Brain pericyte (primary cell): ENCODE measurements at regions not wholly inside any gene's neighbourhood (a gene's known extent, or its start where the extent isn't known, plus 50 kb on each side); places are given as distances from the start of the nearest gene placed in this dataset.

Source experiments
- DNase-seq: peaks from one replicate; pipeline ENCODE4 v3.0.0-alpha.2; 2012; ENCODE audit warnings: low read depth, low spot score

DNA sequence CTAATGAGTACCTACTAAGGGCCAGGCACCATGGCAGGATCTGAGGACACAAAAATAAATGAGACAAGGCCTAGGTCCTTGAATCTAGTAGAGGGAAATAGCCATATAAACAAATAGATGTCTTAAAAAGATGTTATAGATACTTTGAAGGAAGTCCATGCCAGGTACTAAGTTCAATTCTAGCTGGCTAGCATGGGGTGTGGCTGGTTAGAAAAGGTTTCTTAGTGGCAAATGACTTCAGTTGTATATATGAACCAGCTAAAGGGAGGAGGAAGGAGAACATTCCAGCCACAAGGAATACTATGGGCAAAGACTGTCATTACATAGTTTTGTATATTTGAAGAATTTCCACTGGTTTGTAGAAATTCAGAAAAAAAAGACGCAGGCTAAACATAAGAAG, 133.6 kb upstream of the BMP4 start:
- no peak for DNase-seq

DNA sequence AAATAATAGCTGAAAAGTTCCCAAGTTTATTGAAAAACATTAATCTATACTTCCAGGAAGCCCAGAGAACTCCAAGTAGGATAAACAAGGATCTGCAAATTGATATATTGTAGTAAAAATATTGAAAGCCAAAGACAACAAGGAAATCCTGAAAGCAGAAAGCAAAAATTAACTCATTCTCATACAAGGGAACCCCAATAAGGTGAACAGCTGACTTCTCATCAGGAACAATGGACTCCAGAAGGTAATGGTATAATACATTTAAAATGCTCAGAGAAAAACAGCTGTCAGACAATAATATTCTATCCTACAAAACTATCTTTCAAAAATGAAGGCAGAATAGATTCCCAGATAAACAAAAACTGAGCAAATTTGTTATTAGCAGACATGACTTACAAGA, 138.1 kb upstream of the BMP4 start:
- no peak for DNase-seq

DNA sequence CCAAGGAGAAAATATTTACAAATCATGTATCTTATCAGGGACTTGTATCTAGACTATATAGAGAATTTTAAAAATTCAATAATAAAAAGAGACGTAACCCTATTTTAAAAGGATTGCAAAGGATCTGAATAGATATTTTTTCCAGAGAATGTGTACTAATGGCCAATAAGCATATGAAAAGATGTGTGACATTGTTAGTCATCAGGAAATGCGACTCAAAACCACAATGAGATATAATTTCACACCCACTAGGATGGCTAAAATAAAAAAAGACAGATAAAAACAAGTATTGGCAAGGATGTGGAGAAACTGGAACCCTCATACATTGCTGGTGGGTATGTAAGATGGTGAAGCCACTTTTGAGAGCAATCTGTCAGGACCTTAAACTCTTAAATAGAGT, 141.9 kb upstream of the BMP4 start:
- no peak for DNase-seq

DNA sequence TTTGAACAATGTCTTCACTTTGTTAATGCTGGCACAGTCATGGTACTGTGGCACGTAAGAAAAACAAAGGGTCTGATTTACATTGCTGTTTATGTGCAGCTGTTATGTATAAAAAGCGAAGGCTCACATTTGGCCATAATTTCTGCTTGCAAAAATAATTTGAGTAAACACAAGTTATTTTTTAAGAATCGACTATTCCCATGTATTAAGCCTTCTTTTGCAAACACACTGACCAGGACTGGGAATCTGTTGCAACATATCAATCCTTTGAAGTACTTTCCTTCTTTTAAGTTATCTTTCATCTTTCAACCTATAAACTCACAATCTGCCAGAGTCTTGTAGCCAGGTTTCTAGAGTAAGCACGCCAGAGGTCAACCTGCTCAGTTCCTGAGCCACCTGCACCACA, 145.4 kb upstream of the BMP4 start:
- DNase-seq = no peak

DNA sequence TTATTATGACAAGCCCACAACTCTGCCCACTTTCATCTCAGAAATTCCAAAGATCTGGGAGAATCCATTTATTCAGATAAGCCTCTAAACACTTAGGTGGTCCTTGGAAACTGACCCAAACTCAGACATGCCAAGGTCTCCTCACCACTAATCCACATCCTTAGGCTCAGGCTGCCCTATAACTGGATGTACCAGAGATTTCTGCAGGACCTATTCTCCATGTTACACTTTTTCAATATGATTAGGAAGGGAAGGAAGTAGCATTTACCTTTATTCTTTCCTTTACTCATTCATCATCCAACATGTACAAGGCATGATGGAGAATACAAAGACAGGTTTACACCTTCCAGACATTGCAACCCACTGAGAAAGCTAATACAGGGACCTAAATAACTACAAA, 145.9 kb upstream of the BMP4 start:
- DNase-seq = no peak

DNA sequence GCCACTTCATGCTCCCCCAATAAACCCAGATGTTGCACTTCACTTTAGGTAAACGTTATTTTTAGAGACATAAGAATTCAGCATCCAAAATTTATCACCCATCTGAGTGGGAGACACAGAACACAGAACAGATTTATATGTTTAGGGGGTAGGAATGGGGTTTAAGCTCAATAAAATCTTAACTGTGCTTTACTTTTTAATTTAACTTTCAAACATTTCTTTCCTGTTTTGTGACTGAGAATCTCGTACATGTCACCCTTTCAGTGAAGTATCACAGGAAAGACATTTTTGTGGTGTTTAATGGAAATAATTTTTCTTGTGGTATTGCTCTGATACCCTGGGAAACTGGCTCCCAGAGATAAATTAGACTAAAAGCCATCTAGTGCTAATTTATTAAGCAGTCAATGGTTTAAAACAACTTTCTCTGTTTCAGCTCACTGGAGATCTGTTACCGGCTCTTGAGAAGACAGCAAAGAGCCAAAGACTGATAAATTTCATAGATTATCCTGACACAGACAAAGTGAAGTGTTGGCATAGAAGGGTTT, 148.0 kb upstream of the BMP4 start:
- DNase-seq = no peak

DNA sequence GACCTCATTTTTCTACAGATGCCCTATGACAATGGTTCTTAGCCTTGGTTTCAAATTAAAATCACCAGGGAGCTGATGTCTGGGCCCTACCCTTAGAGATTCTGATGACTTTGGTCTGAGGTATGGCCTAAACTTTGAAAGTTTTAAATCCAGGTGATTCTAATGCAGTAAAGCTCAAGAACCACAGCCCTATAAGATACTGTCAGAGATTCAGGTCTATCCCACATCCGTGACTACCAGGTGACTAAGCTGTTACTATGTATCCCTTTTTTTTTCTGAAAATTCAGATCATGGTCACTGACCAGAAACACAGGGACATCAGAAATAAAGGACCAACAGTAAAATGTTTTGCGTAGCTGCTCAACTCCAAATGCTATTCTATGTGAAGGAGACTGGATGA, 148.8 kb upstream of the BMP4 start:
- DNase-seq = no peak

DNA sequence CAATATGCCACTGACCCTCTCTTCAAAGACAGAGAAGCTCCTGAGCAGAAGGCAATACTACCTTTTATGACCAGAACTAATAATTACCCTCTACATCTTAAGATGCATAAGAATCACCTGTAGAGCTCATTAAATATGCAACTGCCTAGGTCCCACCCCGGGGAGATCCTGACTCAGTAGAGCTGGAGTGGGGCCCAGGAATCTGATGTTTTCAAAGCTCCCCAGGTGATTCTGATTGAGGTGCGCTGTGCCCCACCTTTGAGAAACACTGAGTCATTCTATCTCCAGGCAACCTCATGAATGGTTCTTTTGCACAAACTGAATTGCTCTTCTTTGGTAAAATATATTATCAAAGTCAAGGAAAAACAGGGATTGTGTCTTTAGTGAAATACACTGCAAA, 149.3 kb upstream of the BMP4 start:
- no peak for DNase-seq

DNA sequence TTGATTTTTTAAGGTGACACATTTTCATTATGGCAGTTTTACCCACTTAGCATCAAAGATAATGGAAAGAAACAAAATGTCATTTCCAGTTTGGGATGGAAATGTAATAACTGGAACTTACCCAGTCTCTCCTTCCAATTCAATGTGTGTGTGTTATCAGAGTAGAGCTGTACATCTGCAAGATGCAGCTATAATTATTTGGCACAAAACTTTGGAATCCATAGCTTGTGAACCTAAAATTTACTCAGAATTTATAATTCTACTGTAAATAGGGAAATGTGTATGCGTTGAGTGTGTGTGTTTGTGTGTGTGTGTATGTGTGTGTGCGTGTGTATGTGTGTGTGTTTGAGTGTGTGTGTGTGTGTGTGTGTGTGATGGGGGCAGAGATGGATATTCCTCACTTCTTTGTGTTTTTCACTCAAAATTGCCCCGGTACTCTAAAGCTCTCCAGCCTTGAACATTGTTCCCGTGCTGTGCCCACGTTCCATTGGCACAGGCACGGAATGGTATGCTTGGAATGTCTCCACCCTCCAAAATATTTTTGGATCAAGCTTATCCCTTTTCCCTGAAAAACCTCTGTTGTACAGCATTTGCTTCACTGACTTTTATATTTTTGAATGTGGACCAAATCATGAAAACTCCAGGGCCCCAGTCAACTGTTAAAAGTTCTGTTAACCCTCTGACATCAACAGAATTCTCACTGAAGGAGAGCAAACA, 150.2 kb upstream of the BMP4 start:
- no peak for DNase-seq

DNA sequence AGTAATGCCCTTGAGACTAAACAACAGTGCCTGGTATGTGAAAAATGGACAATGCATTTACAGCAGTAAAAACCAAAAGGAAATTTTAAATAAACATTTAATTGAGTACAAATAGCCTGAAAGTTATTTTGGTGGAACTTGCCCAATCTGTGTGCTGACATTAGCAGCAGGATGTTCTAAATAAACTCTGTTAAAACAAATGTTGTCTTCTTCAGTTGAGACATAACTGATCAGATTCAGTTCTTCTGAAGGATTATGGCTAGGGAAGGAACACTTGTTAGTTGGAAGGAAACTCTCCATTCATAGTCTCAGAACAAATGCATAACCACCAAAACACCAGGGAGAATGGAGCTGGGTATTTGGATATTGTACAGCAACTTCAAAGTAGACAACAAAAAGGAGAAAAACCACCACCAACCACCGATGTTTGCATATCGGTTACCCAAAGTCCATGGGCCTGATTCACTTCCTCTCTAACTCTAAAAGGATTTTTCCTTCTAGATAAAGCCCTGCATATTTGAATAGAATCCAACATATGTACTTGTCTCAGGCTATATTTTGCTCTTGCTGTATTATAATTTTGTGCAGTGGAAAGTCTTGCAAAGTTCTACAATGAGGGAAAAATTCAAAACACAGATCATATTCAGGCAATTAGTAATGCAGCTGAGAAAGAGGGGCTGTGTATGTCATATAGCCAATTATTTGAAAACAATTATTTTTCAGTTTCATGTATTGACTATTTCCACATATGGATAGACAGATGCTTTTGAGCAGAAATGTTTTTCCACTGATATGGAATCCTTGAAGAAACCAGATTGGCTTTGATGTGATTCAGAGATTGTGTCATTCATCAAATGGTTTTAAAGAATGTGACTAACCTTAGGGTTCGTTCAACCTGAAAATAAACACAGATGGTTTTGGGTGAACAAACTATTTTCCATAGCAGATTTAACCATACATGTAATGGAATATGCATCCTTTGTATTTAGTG, 152.2 kb upstream of the BMP4 start:
- DNase-seq = peak; percentile 5

DNA sequence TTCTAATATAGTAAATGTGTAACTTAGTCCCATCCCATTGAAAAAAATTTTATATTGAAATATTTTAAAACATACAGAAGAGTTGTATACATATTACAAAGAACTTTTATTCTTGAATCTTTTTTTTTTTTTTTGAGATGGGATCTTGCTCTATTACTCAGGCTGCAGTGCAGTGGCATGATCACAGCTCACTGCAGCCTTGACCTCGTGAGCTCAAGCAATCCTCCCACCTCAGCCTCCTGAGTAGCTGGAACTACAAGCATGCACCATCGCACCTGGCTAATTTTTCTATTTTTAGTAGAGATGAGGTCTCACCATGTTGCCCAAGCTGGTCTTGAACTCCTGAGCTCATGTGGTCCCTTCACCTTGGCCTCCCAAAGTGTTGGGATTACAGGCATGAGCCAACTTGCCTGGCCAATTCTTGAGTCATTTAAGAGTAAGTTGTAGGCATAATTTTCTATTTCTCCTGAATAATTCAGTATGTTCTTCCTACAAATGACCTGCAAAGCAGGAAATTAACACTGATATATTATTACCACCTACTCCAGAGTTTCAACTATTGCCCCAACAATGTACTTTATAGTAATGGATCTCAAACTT, 153.0 kb upstream of the BMP4 start:
- DNase-seq = no peak

DNA sequence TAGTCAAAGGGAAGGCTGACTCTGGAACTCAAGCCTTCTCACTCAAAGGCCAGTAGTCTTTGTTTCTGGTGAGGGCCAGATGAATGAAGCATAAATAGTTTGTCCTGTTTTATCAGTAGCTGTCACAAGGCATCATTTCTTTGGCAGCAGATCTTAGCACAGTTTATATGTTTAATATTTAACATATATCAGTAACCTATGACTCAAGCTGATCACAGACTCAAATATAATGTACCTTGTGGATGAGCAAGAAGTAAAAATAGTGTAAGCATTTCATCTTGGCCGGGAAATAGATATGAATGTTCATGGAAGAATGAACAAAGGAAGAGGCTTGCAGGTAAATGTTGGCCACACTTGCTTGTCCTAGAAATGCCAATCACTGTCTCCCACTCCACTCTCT, 158.3 kb upstream of the BMP4 start:
- DNase-seq = no peak

DNA sequence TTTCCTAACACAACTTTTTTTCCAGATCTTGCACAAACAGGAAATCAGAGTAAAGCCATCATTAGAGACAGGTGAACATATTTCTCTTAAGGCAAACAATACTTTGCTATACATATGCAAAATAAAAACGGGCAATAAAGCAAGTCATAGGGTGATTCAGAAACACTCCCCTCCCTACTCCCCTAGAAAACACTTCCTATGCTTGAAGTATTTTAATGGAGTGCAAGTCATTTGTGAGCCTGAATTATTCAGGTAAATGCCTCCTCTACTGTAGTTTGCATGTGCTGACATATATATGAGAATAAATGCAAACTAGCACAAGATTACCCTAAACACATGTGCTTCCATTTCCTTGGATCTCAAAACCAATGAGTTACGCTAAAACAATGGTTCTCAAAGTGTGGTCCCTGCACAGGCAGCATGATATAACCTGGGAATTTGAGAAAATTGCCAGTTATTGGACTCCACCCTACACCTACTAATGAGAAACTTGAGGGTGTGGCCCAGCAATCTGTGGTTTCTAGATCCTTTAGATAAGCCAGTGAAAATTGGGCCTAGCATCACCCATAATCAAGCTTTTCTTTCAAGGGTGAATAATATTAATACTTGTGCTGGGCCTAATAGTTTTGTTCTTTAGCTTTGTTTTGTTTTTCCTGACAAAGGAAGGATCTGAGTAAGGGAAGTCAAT, 159.7 kb upstream of the BMP4 start:
- no peak for DNase-seq

DNA sequence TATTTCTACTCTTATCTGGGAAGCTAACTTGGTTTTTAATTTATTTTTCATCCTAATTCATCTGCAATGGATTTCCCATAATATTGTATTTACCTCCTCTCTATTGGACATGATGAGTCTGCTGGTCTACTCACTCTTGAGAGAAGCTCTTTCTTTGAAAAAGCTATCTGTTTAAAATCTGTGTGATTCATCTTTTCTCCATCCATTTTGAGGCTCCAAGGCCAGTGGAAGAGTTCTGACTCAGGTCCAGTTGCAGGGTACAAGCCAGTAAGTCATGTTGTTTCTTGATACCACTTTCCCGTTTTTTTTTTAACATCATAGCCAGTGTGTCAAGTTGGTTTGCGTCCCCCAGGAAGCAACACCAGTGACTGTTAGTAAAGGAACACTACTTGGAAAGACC, 160.3 kb upstream of the BMP4 start:
- no peak for DNase-seq

DNA sequence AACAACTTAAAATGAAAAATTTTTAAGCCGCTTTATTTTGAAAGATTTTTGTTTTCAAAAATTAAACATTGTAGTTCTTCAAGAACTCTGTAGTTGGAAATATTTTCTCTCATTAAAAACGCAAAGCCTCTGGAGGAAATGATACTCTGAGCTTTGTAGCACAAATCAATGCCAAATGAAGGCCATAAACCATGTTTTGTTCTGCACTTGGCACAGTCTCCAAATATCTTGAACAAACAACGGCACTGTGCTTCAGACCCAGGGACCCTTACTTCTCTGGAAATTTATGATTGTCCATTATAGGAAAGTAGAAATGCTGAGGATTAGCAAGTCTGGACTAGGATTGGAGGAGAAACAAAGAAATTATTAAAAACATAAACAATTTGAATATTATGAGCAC, 160.8 kb upstream of the BMP4 start:
- DNase-seq = no peak

DNA sequence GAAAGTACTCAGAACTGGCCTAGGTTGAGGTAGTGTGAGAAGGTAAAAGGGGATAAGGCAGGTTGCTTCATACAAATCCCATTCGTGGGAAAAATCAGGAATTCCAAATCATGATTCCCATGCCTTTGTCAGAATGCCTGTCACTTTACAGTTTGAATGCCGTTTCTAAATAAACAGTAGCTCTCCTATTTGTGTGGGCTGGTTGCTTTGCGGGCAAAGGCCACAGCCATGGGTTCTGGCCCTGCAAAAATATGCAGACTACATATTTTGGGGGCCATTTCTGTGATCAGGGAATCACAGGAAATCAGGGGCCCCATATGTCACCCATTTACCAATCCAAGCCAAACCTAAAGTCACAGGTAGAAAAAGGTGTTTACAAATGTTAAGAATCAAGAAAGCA, 161.3 kb upstream of the BMP4 start:
- DNase-seq = no peak

DNA sequence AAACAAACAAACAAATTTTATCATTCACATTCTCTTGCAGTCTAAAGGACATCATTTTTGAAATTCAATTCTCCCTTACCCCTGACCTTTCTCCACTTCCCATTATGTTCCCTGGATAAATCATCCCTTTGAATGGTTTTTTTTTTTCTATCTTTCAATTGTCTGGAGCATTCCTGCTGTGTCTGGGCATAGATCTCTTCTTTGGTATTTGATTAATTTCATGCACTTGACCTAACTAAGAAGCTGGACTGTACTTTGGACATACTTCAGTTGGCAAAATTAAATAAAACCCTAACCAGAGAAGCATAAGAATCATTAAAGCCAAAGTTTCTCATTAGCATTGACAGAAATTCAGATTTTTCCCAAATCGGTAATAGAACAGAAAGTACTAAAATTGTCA, 163.6 kb upstream of the BMP4 start:
- DNase-seq = no peak

DNA sequence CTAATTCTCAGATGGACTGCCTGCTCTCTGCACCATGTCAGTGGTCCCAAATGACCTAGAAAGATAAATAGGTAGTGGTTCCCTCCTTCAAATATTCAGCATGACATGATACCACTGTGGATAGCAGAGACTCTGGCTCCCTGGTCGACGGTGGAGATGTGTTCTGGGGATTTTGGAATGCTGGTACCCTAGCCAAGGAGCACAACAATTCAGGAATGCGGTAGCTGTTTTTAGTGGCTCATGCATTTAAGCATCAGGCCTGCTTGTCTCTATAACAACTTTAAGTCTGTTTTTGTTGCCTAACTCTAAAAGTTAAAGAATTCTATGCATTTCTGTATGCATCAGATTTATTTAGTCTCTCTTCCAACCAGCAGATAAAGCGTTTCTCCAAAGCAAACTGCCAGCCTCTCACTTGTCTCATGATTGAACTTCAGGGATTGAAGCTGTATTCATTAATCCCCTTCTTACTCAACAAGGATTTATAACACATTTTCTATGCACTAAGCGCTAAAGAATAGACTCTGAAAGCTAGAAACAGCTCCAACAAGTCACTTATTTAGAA, 164.9 kb upstream of the BMP4 start:
- DNase-seq = no peak

DNA sequence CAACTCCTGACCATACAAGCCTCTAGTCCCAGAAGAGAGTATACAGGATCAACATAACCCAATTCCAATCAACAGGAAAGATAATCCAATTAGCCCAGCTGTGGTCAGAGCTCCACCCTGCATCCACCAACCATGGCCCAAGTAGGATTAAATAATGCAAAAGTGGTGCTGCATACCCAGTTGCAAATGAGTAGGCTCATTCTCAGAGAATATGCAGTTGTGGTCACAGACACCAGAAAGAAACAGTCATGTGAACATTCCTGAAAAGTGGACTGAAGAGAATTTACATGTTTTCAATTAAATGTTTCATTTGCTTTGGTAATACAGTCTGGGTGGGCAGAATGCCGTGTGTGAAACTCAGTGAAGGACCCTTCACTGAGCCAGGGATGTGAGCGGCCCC, 167.2 kb upstream of the BMP4 start:
- DNase-seq = no peak

DNA sequence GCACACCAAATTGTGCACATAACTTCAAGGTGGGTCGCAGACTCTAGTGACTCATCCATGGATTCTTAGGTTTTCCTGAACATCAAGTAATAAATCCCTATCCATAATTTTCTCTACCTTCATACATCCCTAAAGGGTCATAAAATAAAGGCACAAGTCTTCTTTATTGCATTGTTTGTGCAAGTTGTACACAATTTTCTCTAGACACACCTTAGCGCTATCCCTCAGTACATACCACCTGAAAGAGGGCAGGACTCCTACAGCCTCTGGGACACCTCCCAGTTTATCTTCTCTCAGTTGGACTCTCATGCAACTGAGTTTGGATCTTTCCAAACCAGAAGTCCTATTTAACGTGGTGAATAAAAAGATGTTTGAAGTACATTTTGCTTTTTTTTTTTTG, 168.5 kb upstream of the BMP4 start:
- DNase-seq = no peak

DNA sequence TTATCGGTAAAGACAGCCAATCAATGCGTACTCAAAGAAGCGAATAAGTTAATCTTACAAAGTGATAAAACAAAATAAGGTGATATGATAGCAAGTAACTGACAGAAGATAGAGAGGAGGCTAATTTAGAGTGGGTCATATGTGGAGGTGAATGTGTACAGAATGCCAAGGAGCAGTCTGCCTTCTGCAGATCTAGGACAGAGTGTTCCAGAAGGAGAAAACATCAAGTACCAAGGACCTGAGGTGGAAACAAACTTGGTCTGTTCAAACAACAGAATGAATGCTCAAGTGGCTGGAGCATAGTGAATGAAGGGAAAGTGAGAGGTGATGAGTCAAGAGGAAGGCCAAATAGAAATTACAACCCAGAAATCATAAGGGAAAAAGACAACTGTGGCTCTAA, 170.3 kb upstream of the BMP4 start:
- DNase-seq = no peak
